WTC11 (cell line): ENCODE measurements at regions not wholly inside any gene's neighbourhood (a gene's known extent, or its start where the extent isn't known, plus 50 kb on each side); places are given as distances from the start of the nearest gene placed in this dataset.

ENCODE experiments used
- ATAC-seq: fragments of 200-7000 bp; cut with Tn5 transposase; 2 replicates; pipeline ENCODE4 v1.10.0; 2021; ENCODE audit warnings: mild to moderate bottlenecking, moderate library complexity
- CTCF ChIA-PET: fragments of 300-600 bp; sonication (Branson Sonifier 250); formaldehyde crosslinking; loops from one replicate; lab custom pipeline; 2021; ENCODE audit warnings: antibody characterized with exemption; lab: Charles Lee
- POLR2A ChIA-PET: fragments of 350-600 bp; sonication (Branson Sonifier 250); formaldehyde crosslinking; loops from one replicate; lab custom pipeline; 2021; ENCODE audit warnings: antibody characterized with exemption; lab: Charles Lee
- DNase-seq: peaks from one replicate; pipeline ENCODE4 v3.0.0; 2021; ENCODE audit warnings: low spot score
- H3K27ac Mint-ChIP-seq: 2 replicates; pipeline ENCODE4 v1.8.0; 2021; ENCODE audit warnings: mixed read lengths
- H3K27me3 Mint-ChIP-seq: 2 replicates; pipeline ENCODE4 v1.8.0; 2021; ENCODE audit warnings: low read depth, mild to moderate bottlenecking, moderate library complexity, mixed read lengths
- H3K36me3 Mint-ChIP-seq: 2 replicates; pipeline ENCODE4 v1.8.0; 2021; ENCODE audit warnings: mixed read lengths
- H3K4me1 Mint-ChIP-seq: 2 replicates; pipeline ENCODE4 v1.8.0; 2022; ENCODE audit warnings: mixed read lengths
- H3K4me3 Mint-ChIP-seq: 2 replicates; pipeline ENCODE4 v1.8.0; 2021; ENCODE audit warnings: mild to moderate bottlenecking, moderate library complexity, mixed read lengths
- H3K9me3 Mint-ChIP-seq: 2 replicates; pipeline ENCODE4 v1.8.0; 2021; ENCODE audit warnings: mixed read lengths
- AR ChIP-seq: fragments of 250-450 bp; sonication (Bioruptor Pico); IDR thresholded peaks from 2 replicates; pipeline ENCODE4 v1.9.0; 2021; ENCODE audit warnings: mild to moderate bottlenecking
- ATF2 ChIP-seq: sonication (generic); formaldehyde crosslinking; IDR thresholded peaks from 2 replicates; pipeline ENCODE4 v1.8.1; 2022; ENCODE audit warnings: low read depth, missing genetic modification reagents, borderline replicate concordance
- ATF3 ChIP-seq: sonication (generic); formaldehyde crosslinking; conservative IDR thresholded peaks from 2 replicates; pipeline ENCODE4 v1.8.1; 2022; ENCODE audit warnings: mild to moderate bottlenecking, missing genetic modification reagents
- ESRRA ChIP-seq: sonication (generic); formaldehyde crosslinking; IDR thresholded peaks from 2 replicates; pipeline ENCODE4 v1.8.1; 2022; ENCODE audit warnings: mild to moderate bottlenecking, missing genetic modification reagents, borderline replicate concordance
- ETV6 ChIP-seq: sonication (generic); formaldehyde crosslinking; IDR thresholded peaks from 2 replicates; pipeline ENCODE4 v1.8.1; 2022; ENCODE audit warnings: mild to moderate bottlenecking, missing genetic modification reagents
- FOXJ3 ChIP-seq: sonication (generic); formaldehyde crosslinking; IDR thresholded peaks from 2 replicates; pipeline ENCODE4 v1.9.0; 2021; ENCODE audit warnings: missing genetic modification reagents, mild to moderate bottlenecking, borderline replicate concordance
- FOXP1 ChIP-seq: sonication (generic); formaldehyde crosslinking; IDR thresholded peaks from 2 replicates; pipeline ENCODE4 v1.8.0; 2022; ENCODE audit warnings: missing genetic modification reagents, mild to moderate bottlenecking, moderate library complexity, borderline replicate concordance
- FOXP4 ChIP-seq: sonication (generic); formaldehyde crosslinking; IDR thresholded peaks from 2 replicates; pipeline ENCODE4 v1.8.0; 2022; ENCODE audit warnings: mild to moderate bottlenecking, missing genetic modification reagents
- GABPB1 ChIP-seq: sonication (generic); formaldehyde crosslinking; IDR thresholded peaks from 2 replicates; pipeline ENCODE4 v1.8.1; 2023; ENCODE audit warnings: mild to moderate bottlenecking, missing genetic modification reagents
- GTF2I ChIP-seq: fragments of 250-450 bp; sonication (Bioruptor Pico); conservative IDR thresholded peaks from 2 replicates; pipeline ENCODE4 v1.4.0; 2021; ENCODE audit warnings: mild to moderate bottlenecking
- JUN ChIP-seq: sonication (generic); formaldehyde crosslinking; IDR thresholded peaks from 2 replicates; pipeline ENCODE4 v1.8.0; 2023; ENCODE audit warnings: mild to moderate bottlenecking, missing genetic modification reagents
- MLX ChIP-seq: sonication (generic); formaldehyde crosslinking; IDR thresholded peaks from 2 replicates; pipeline ENCODE4 v1.8.1; 2023; ENCODE audit warnings: mild to moderate bottlenecking, missing genetic modification reagents, moderate library complexity
- PRDM15 ChIP-seq: sonication (generic); formaldehyde crosslinking; IDR thresholded peaks from 2 replicates; pipeline ENCODE4 v1.8.0; 2022; ENCODE audit warnings: missing genetic modification reagents
- RORB ChIP-seq: fragments of 250-450 bp; sonication (Bioruptor Pico); IDR thresholded peaks from 2 replicates; pipeline ENCODE4 v1.9.0; 2021; ENCODE audit warnings: mild to moderate bottlenecking
- SMAD4 ChIP-seq: sonication (generic); formaldehyde crosslinking; IDR thresholded peaks from 2 replicates; pipeline ENCODE4 v1.8.0; 2022; ENCODE audit warnings: mild to moderate bottlenecking, missing genetic modification reagents
- STAT6 ChIP-seq: sonication (generic); formaldehyde crosslinking; conservative IDR thresholded peaks from 2 replicates; pipeline ENCODE4 v1.8.1; 2023; ENCODE audit warnings: mild to moderate bottlenecking, low read depth, missing genetic modification reagents, moderate library complexity
- USF2 ChIP-seq: sonication (generic); formaldehyde crosslinking; IDR thresholded peaks from 2 replicates; pipeline ENCODE4 v1.8.1; 2023; ENCODE audit warnings: mild to moderate bottlenecking, missing genetic modification reagents, moderate library complexity
- ZNF425 ChIP-seq: fragments of 250-450 bp; sonication (Bioruptor Pico); conservative IDR thresholded peaks from 2 replicates; pipeline ENCODE4 v1.9.0; 2021; ENCODE audit warnings: mild to moderate bottlenecking
- ZNF671 ChIP-seq: fragments of 250-450 bp; sonication (Bioruptor Pico); IDR thresholded peaks from 2 replicates; pipeline ENCODE4 v1.8.0; 2021; ENCODE audit warnings: mild to moderate bottlenecking

GRCh38 chr4:145420595-145421214 lies 60.9 kb upstream of the SMAD1 start:
- POLR2A ChIA-PET = no interaction called here
- CTCF ChIA-PET = no interaction called here
- H3K4me1 Mint-ChIP-seq = 0 out of 2 replicates have a peak, but pooled peaks cover 5% of the 10 kb centered on the region
- ATAC-seq = no peak; the same call in 1 of the 2 replicates
- H3K4me3 Mint-ChIP-seq = no peak overlapping the region
- peaks cover 20% of the 10 kb centered on the region for H3K36me3 Mint-ChIP-seq
- H3K27me3 Mint-ChIP-seq = no peaks in the 10 kb centered on the region
- TF ChIP-seq ETV6 (CRISPR knock-in tag) = no peak
- no peak for TF ChIP-seq ESRRA (CRISPR knock-in tag)
- TF ChIP-seq GTF2I = no peak
- TF ChIP-seq JUN (CRISPR knock-in tag) = no peak
- no peak for TF ChIP-seq MLX (CRISPR knock-in tag)
- no peak for TF ChIP-seq STAT6 (CRISPR knock-in tag)
- TF ChIP-seq ATF2 (CRISPR knock-in tag) = no peak
- no peak for TF ChIP-seq ZNF425 (CRISPR knock-in tag)
- no peak for TF ChIP-seq ZNF671
- TF ChIP-seq PRDM15 (CRISPR knock-in tag) = no peak
- no peak for TF ChIP-seq AR (CRISPR knock-in tag)
- TF ChIP-seq USF2 (CRISPR knock-in tag) = no peak
- no peak for TF ChIP-seq FOXJ3 (CRISPR knock-in tag)
- no peak for TF ChIP-seq GABPB1 (CRISPR knock-in tag)
- TF ChIP-seq ATF3 (CRISPR knock-in tag) = no peak
- no peak for TF ChIP-seq FOXP4 (CRISPR knock-in tag)
- TF ChIP-seq SMAD4 (CRISPR knock-in tag) = no peak
- no peak for TF ChIP-seq RORB
- TF ChIP-seq FOXP1 = no peak
- TF ChIP-seq, all 79 proteins: peak for 0
- H3K9me3 Mint-ChIP-seq = peaks cover 23% of the 10 kb centered on the region
- H3K27ac Mint-ChIP-seq = no peak overlapping the region
- DNase-seq = no peak
